Right atrium auricular region (tissue), 2 donors: ENCODE measurements at regions not wholly inside any gene's neighbourhood (a gene's known extent, or its start where the extent isn't known, plus 50 kb on each side); places are given as distances from the start of the nearest gene placed in this dataset.

Experiments used
- DNase-seq: peaks from one replicate; pipeline ENCODE4 v3.0.0-alpha.2; 2019; ENCODE audit warnings: low spot score
- H3K27ac ChIP-seq, 2 donors: fragments of 200-600 bp; sonication (generic); 1 replicate in 1 of 2; 2 replicates in 1 of 2; pipeline ENCODE4 v1.5.1; 2016 to 2019
- H3K27me3 ChIP-seq, 2 donors: fragments of 200-600 bp; sonication (generic); one replicate each; pipeline versions ENCODE4 v1.5.1 to v1.6.0; 2017 to 2019
- H3K36me3 ChIP-seq: fragments of 200-600 bp; sonication (generic); one replicate; pipeline ENCODE4 v1.5.1; 2016
- H3K4me1 ChIP-seq, 2 donors: fragments of 200-600 bp; sonication (generic); one replicate each; pipeline versions ENCODE4 v1.5.1 to v1.6.0; 2017 to 2019
- H3K4me3 ChIP-seq, 2 donors: fragments of 200-600 bp; sonication (generic); 1 replicate in 1 of 2; 2 replicates in 1 of 2; pipeline ENCODE4 v1.5.1; 2017 to 2019; ENCODE audit warnings: mild to moderate bottlenecking in 1 of 2, moderate library complexity in 1 of 2
- H3K9me3 ChIP-seq, 2 donors: fragments of 200-600 bp; sonication (generic); one replicate each; pipeline ENCODE4 v1.5.1; 2019
- TF ChIP-seq, protein P1 (sequence below), 2 donors: fragments of 200-600 bp; sonication (generic); IDR thresholded peaks; one replicate each; pipeline ENCODE4 v1.5.1; 2019; ENCODE audit warnings: antibody characterized with exemption in 2 of 2

DNA sequence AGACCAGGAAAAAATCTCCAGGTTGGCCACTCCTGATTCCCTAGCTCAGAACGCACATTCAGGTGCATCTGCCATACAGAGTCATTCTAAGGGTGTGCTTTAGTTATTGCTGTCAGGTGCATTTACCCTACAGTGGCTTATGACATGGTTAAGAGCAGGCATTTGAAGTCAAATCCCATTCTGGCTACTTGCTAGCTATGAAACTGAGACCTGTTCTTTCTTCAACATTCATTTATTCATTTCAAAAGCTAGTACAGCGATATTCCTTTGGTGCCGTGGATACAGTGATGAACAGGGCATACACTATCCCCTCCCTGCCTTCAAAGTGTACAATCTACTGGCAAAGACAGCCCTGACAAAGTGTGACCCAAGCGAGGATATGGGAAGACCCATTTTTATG, 508.3 kb downstream of the NPIPA7 start:
- Histone ChIP-seq H3K9me3 (no peaks in the 10 kb centered on the region), H3K4me3 (no peak overlapping the region), H3K4me1 (no peaks in the 10 kb centered on the region), H3K36me3 (no peaks in the 10 kb centered on the region), H3K27me3 (no peaks in the 10 kb centered on the region), H3K27ac (no peak overlapping the region)
- TF ChIP-seq, protein P1, sequence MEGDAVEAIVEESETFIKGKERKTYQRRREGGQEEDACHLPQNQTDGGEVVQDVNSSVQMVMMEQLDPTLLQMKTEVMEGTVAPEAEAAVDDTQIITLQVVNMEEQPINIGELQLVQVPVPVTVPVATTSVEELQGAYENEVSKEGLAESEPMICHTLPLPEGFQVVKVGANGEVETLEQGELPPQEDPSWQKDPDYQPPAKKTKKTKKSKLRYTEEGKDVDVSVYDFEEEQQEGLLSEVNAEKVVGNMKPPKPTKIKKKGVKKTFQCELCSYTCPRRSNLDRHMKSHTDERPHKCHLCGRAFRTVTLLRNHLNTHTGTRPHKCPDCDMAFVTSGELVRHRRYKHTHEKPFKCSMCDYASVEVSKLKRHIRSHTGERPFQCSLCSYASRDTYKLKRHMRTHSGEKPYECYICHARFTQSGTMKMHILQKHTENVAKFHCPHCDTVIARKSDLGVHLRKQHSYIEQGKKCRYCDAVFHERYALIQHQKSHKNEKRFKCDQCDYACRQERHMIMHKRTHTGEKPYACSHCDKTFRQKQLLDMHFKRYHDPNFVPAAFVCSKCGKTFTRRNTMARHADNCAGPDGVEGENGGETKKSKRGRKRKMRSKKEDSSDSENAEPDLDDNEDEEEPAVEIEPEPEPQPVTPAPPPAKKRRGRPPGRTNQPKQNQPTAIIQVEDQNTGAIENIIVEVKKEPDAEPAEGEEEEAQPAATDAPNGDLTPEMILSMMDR (IDR thresholded peaks at IDR 0.05): no peak
- DNase-seq: no peak

DNA sequence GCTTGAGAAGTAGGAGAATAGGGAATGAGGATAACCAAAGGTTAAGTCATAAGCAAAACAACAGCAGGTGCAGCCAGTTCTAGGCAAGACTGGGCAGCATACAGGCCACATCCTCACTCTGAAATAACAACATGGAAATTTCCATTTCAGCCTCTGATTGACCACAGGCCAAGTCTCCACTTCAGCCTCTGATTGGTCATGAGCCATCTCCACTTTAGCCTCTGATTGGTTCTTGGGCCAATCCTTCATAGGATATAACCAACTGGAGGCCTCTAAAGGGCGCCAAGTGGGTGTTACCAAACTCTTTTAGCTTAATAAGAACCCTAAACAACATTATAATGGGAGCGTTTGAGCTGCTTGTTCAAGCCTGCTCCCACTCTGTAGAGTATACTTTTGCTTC, 512.0 kb downstream of the NPIPA7 start:
- H3K4me3 ChIP-seq: no peak overlapping the region
- H3K9me3 ChIP-seq: no peaks in the 10 kb centered on the region
- no peaks in the 10 kb centered on the region for H3K4me1 ChIP-seq
- TF ChIP-seq, protein P1 (IDR thresholded peaks at IDR 0.05): no peak
- DNase-seq: no peak
- H3K27ac ChIP-seq: no peak overlapping the region
- H3K36me3 ChIP-seq: no peaks in the 10 kb centered on the region
- H3K27me3 ChIP-seq: no peaks in the 10 kb centered on the region

DNA sequence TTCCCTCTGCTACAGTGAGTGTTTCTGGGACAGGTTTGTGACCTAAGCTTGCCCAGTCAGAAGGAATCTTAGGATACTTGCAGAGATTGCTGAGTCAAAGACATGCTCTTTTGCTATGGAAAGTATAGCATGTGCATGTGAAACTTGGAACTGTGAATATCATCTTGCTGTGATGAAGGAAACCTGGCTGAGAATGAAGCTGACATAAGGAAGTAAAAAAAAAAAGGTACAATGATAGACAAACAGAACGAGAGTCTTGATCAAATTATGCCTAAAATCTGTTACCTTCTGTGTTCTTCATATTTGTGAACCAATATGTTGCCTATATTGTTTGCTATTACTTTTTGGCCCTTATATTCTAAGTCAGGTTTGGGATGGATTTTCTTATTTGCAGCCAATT, 525.7 kb downstream of the NPIPA7 start:
- no peaks in the 10 kb centered on the region for H3K4me1 ChIP-seq
- H3K27ac ChIP-seq: no peak overlapping the region
- no peaks in the 10 kb centered on the region for H3K27me3 ChIP-seq
- DNase-seq: no peak
- H3K4me3 ChIP-seq: no peak overlapping the region
- TF ChIP-seq, protein P1 (IDR thresholded peaks at IDR 0.05): no peak
- peaks cover 0 to 35% of the 10 kb centered on the region in 2 donors for H3K9me3 ChIP-seq
- no peaks in the 10 kb centered on the region for H3K36me3 ChIP-seq

DNA sequence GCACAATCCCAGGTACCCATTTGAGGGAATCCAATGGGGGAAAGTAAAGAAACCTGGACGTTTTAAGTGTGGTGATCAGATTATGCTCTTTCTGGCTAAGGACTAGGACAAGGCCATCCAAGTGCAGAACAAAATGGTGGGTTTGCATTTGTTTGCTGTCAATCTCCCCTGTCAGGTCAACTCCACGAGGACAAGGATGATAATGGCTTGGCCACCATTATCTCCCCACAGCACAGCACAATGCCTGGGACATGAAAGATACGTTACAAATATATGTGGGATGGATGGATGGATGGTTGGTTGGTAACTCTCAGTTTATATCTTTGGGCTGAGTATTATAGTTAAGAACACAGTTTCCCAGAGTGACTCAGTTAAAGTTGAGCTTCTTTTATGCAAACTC, 526.9 kb downstream of the NPIPA7 start:
- Histone ChIP-seq H3K9me3 (peaks cover 0 to 28% of the 10 kb centered on the region in 2 donors), H3K4me3 (no peak overlapping the region), H3K4me1 (no peaks in the 10 kb centered on the region), H3K27me3 (no peaks in the 10 kb centered on the region), H3K27ac (no peak overlapping the region), H3K36me3 (no peaks in the 10 kb centered on the region)
- no peak for DNase-seq
- TF ChIP-seq, protein P1 (IDR thresholded peaks at IDR 0.05): no peak

DNA sequence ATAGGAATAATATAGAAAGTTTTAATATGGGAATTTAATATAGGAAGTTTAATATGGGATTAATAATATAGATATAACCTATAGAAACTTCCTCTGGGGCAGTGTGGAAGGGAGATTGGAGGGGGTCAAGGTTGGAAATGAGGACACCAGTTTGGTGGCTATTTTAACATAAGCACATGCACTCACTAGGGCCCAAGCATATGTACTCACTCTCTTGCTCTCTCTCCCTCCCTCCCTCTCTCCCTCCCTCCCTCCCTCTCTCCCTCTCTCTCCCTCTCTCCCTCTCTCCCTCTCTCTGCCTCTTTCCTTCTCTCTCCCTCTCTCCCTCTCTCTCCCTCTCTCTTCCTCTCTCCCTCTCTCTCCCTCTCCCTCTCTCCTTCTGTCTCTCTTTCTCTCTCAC, 528.1 kb downstream of the NPIPA7 start:
- no peak overlapping the region for H3K27ac ChIP-seq

DNA sequence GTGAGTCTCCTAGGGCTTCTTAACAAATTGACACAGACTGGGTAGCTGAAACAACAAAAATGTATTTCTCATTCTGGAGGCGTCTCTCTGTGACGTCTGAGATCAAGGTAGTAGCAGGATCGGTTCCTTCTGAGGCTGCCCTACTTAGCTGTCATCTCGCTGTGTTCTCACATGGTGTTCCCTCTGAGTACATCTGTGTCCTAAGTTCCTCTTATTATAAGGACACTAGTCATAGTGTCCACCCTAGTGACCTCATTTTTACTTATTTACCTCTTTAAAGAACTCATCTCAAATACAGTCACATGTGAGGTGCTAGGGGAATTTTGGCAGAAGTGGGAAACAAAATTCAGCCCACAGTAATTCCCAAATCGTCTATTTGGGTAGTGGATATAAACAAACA, 529.1 kb downstream of the NPIPA7 start:
- Histone ChIP-seq H3K4me3 (no peak overlapping the region), H3K9me3 (peaks cover 0 to 5% of the 10 kb centered on the region in 2 donors), H3K27me3 (no peaks in the 10 kb centered on the region), H3K4me1 (no peaks in the 10 kb centered on the region), H3K36me3 (no peaks in the 10 kb centered on the region), H3K27ac (no peak overlapping the region)
- DNase-seq: no peak
- TF ChIP-seq, protein P1 (IDR thresholded peaks at IDR 0.05): no peak

More for the DNA sequence above, 528.1 kb downstream of the NPIPA7 start:
- no peaks in the 10 kb centered on the region for H3K27me3 ChIP-seq
- H3K9me3 ChIP-seq: peaks cover 0 to 15% of the 10 kb centered on the region in 2 donors
- no peak for DNase-seq
- no peaks in the 10 kb centered on the region for H3K4me1 ChIP-seq
- H3K4me3 ChIP-seq: no peak overlapping the region
- no peaks in the 10 kb centered on the region for H3K36me3 ChIP-seq
- TF ChIP-seq, protein P1 (IDR thresholded peaks at IDR 0.05): no peak
